ENCODE measurements at regions not wholly inside any gene's neighbourhood (a gene's known extent, or its start where the extent isn't known, plus 50 kb on each side); places are given as distances from the start of the nearest gene placed in this dataset.

DNA sequence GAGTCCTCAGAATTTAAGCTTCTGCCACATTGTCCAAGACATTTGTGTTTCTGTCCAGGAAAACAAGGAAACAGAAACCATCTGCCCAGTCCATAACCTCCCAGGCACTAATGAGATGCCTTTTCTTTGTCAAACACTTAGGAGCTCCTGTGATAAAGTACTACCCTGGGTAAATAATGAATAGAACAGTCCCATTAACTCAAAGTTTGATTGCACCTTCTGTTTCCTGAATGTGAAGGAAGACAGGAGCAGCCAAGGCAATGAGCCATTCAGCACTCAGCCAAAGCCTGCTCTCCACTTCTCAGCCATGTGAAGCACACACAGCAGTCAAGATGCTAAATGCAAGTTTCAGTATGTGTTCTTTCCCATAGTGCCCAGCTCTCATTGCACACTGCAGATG is 199.8 kb downstream of the SEC16B start:
- TF ChIP-seq, protein P1, sequence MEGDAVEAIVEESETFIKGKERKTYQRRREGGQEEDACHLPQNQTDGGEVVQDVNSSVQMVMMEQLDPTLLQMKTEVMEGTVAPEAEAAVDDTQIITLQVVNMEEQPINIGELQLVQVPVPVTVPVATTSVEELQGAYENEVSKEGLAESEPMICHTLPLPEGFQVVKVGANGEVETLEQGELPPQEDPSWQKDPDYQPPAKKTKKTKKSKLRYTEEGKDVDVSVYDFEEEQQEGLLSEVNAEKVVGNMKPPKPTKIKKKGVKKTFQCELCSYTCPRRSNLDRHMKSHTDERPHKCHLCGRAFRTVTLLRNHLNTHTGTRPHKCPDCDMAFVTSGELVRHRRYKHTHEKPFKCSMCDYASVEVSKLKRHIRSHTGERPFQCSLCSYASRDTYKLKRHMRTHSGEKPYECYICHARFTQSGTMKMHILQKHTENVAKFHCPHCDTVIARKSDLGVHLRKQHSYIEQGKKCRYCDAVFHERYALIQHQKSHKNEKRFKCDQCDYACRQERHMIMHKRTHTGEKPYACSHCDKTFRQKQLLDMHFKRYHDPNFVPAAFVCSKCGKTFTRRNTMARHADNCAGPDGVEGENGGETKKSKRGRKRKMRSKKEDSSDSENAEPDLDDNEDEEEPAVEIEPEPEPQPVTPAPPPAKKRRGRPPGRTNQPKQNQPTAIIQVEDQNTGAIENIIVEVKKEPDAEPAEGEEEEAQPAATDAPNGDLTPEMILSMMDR (IDR thresholded peaks at IDR 0.05; ENCODE audit: insufficient read depth, low read length) = no peak
- DNase-seq (ENCODE audit: low read depth) = no peak
- H3K4me3 ChIP-seq (ENCODE audit: low read depth, low read length) = no peak overlapping the region

DNA sequence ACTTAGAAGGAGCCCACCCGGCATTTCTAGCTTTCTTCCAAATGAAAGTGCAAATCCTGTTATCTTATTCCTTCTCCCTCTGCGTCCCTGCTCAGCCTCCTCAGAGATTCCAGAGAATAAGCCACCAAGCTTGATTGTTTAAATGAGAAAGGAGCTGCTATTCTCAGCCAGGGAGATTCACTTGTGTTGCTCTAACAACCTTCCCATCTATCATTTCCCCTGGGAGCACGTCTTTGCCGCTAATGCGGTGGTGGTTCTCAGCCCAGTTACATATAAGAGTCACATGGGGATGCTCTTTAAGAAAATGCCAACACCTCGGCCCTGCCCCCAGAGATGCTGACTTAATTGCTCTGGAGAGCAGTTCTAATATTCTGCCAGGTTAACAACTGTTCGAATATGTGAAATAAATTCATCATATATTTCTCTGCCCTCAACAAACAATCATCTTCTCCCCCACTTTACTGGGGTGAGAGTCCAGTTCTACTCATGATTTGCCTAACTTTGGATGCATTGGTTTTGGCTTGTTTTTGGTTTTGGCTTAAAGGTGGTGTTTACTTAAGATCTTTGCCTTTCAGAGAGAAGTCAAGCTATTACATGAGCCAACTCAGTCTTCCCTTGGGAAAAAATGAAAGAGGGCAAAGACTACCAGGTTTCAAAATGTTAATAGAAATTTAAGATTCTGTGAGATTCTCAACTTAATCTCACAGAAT is 213.9 kb downstream of the SEC16B start:
- TF ChIP-seq, protein P1 (IDR thresholded peaks at IDR 0.05; ENCODE audit: insufficient read depth, low read length) = no peak
- DNase-seq (ENCODE audit: low read depth) = no peak
- H3K4me3 ChIP-seq (ENCODE audit: low read depth, low read length) = no peak overlapping the region

DNA sequence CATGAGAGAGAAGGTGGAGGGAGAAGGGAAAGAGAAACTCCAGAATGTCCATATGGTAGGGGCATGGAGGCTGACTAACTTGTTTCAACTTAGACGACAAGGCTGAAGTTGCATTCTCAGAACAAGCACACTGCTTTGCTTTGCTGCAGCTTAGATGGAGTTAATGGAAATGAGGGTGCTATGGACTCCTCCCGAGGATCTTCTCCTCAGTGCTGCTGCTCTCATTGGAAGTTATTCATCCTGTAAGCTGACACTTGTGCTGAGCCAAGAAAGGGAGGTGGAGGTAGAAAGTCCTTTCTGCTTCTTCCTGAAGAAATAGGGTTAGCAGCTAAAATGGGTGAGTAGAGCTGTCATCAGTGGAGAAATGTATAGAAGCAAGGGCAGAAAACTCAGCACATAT is 215.3 kb downstream of the SEC16B start:
- no peak for DNase-seq (ENCODE audit: low read depth)
- TF ChIP-seq, protein P1 (IDR thresholded peaks at IDR 0.05; ENCODE audit: insufficient read depth, low read length) = no peak
- H3K4me3 ChIP-seq (ENCODE audit: low read depth, low read length) = no peak overlapping the region

DNA sequence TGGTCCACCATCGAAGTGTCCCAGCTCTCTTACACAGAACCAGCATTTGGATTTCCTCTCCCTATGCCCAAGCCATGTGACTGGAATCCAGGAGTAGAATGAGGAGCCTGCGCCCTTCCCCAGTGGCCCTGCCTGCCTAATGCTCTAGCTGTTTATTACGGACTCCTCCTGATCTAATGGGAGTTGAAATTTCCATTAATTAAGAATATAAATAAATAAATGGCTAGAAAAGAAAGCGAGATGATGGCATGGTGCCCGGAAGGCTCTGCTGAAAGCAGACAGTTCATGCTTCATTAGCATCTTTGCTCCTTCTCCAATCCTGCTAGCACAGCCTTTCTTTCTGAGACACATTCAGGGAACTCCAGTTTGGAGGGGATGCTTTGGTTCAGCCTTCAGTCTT is 216.2 kb downstream of the SEC16B start:
- no peak for DNase-seq (ENCODE audit: low read depth)
- H3K4me3 ChIP-seq (ENCODE audit: low read depth, low read length) = no peak overlapping the region
- TF ChIP-seq, protein P1 (IDR thresholded peaks at IDR 0.05; ENCODE audit: insufficient read depth, low read length) = no peak

DNA sequence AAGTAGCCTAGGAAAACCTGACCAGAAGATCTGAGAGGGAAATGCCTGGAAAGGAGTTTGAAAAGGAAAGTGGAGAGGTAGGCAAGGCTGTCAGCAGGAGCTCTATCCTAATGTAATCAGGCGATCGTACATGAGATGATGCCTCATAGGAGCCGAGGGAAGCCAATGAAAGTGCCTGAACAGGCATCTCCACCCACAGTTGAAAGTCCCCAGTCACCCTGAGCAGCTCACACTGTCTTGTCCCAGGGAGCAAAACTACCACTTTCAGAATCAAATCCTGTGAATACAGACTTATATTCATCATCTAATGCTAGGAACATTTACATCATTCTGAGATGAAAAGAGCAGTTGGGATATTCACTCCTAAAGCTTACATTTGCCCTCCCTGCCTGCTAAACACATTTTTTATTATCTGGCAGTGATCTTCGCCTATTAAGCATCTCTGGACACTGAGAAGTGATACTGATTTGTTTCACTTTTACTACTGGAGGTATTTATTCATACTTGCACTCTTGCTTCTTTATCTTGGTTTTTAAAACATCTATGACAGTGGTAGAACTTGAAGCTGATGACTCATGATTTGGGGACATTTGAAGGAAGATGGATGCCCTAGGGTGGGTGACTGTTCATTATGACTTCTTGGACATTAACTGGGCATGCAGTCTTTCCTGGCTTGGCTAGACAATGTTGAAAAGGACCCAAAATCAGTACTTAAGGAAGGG is 221.6 kb downstream of the SEC16B start:
- TF ChIP-seq, protein P1 (IDR thresholded peaks at IDR 0.05; ENCODE audit: insufficient read depth, low read length) = no peak
- no peak for DNase-seq (ENCODE audit: low read depth)
- H3K4me3 ChIP-seq (ENCODE audit: low read depth, low read length) = no peak overlapping the region

DNA sequence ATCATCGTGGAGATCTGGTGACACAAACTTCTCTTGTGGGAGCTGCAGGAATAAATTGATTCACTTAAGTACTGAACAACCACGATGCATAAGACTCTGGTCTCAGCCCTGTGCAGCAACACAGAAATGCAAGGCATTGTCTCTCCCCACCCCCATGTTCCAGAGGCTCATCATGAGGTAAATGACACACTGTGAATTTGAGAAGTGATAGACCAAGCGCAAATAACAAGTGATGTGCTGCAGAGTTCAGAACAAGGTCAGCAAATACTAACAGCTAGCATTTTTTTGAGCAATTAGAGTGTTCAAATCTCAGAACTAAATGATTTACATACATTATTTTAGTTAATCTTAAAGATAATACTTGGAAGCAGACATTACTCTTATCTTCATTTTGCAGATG is 223.7 kb downstream of the SEC16B start:
- TF ChIP-seq, protein P1 (IDR thresholded peaks at IDR 0.05; ENCODE audit: insufficient read depth, low read length) = no peak
- no peak overlapping the region for H3K4me3 ChIP-seq (ENCODE audit: low read depth, low read length)
- DNase-seq (ENCODE audit: low read depth) = no peak

Measured in fibroblast of the aortic adventitia (primary cell).